Thoracic aorta (tissue), 2 donors: ENCODE measurements at regions not wholly inside any gene's neighbourhood (a gene's known extent, or its start where the extent isn't known, plus 50 kb on each side); places are given as distances from the start of the nearest gene placed in this dataset.

ENCODE experiments used
- ATAC-seq: fragments of 150-250 bp; one replicate; pipeline ENCODE4 v1.8.0; 2017; ENCODE audit warnings: low read depth; ENCODE audit not compliant: insufficient number of reproducible peaks, low FRiP score
- DNase-seq: peaks from one replicate; pipeline ENCODE4 v3.0.0-alpha.2; 2020; ENCODE audit warnings: low spot score
- H3K27ac ChIP-seq, 2 donors: fragments of 200-600 bp; sonication (generic); 1 replicate in 1 of 2; 2 replicates in 1 of 2; pipeline ENCODE4 v1.5.1; 2016; ENCODE audit warnings: mild to moderate bottlenecking in 2 of 2, moderate library complexity in 2 of 2
- H3K27me3 ChIP-seq: fragments of 200-600 bp; sonication (generic); replicated peaks from 2 replicates; pipeline ENCODE4 v1.6.0; 2016; ENCODE audit warnings: mild to moderate bottlenecking; ENCODE audit not compliant: insufficient read depth
- H3K36me3 ChIP-seq: fragments of 200-600 bp; sonication (generic); one replicate; pipeline ENCODE4 v1.5.1; 2016
- H3K4me1 ChIP-seq, 2 donors: fragments of 200-600 bp; sonication (generic); 1 replicate in 1 of 2; 2 replicates in 1 of 2; pipeline versions ENCODE4 v1.5.1 to v1.6.0; 2016; ENCODE audit warnings: low read depth in 2 of 2, mild to moderate bottlenecking in 1 of 2; ENCODE audit not compliant: control insufficient read depth in 1 of 2
- H3K4me3 ChIP-seq: fragments of 200-600 bp; sonication (generic); 2 replicates; pipeline ENCODE4 v1.5.1; 2016; ENCODE audit warnings: mild to moderate bottlenecking
- H3K9me3 ChIP-seq: fragments of 200-600 bp; sonication (generic); 2 replicates; pipeline ENCODE4 v1.5.1; 2016
- CTCF ChIP-seq: fragments of 200-600 bp; sonication (generic); IDR thresholded peaks from one replicate; pipeline ENCODE4 v1.5.1; 2019; ENCODE audit warnings: antibody characterized with exemption

- no peak for DNase-seq
- Histone ChIP-seq H3K36me3 (no peaks in the 10 kb centered on the region), H3K4me1 (no peaks in the 10 kb centered on the region), H3K4me3 (no peak overlapping the region), H3K9me3 (no peaks in the 10 kb centered on the region), H3K27ac (no peak overlapping the region), H3K27me3 (no peaks in the 10 kb centered on the region)
- no peak for TF ChIP-seq CTCF
- ATAC-seq: no peak
Observed at GRCh38 chr9:30012622-30013021, 2371.8 kb upstream of the ACO1 start.

DNA sequence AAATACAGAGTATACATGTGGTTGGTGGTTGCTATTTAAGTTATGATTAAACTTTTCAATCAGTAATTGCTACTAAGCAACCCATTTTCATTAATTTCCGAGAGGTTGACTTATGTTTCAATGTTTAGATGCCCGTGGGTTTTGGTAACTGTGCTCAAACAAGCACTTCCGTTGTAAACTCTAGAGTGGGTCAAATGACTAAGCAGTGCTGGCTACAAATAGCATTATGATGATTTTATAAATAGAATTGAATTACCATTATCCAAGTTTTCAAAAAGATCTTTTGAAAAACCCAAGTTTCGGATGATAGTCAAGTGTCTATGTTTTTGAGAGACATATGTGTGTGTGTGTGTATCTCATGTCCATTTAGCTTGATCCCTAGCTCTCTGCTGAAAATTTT lies 2369.4 kb upstream of the ACO1 start:
- no peak for ATAC-seq
- no peak for DNase-seq
- no peaks in the 10 kb centered on the region for H3K36me3 ChIP-seq
- no peaks in the 10 kb centered on the region for H3K4me1 ChIP-seq
- H3K27ac ChIP-seq: no peak overlapping the region
- H3K9me3 ChIP-seq: no peaks in the 10 kb centered on the region
- H3K4me3 ChIP-seq: no peak overlapping the region
- TF ChIP-seq CTCF: no peak
- no peaks in the 10 kb centered on the region for H3K27me3 ChIP-seq

GRCh38 chr9:30020161-30020560 lies 2364.3 kb upstream of the ACO1 start:
- DNase-seq: no peak

DNA sequence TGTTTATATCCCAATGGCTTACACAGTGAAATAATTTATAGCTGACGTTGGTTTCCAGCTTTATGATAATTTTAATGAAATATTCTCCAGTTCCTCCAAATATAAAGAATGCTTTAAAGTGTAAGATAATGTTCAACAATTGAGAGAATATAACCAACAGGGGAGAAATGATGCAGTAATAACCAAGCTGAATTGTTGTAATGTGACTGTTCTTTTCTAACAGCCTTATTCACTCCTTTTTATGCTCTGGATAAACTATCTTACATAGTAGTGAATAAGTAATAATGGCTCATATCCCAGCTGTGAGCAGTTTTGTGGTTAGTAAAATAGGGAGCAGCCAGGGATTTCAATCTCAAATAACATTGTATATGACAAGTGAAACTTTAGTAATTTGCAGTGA lies 2348.7 kb upstream of the ACO1 start:
- no peak for TF ChIP-seq CTCF
- Histone ChIP-seq H3K9me3 (no peaks in the 10 kb centered on the region), H3K27me3 (no peaks in the 10 kb centered on the region), H3K27ac (no peak overlapping the region), H3K4me1 (no peaks in the 10 kb centered on the region), H3K36me3 (no peaks in the 10 kb centered on the region), H3K4me3 (no peak overlapping the region)
- ATAC-seq: no peak
- no peak for DNase-seq

More at GRCh38 chr9:30020161-30020560, 2364.3 kb upstream of the ACO1 start:
- Histone ChIP-seq H3K36me3 (no peaks in the 10 kb centered on the region), H3K9me3 (no peaks in the 10 kb centered on the region), H3K4me3 (no peak overlapping the region), H3K27me3 (no peaks in the 10 kb centered on the region), H3K4me1 (no peaks in the 10 kb centered on the region), H3K27ac (no peak overlapping the region)
- TF ChIP-seq CTCF: no peak
- ATAC-seq: no peak

- Histone ChIP-seq H3K36me3 (no peaks in the 10 kb centered on the region), H3K9me3 (no peaks in the 10 kb centered on the region), H3K27ac (no peak overlapping the region), H3K4me3 (no peak overlapping the region), H3K27me3 (no peaks in the 10 kb centered on the region), H3K4me1 (no peaks in the 10 kb centered on the region)
- ATAC-seq (no peak), DNase-seq (no peak)
- no peak for TF ChIP-seq CTCF
Observed at GRCh38 chr9:30036558-30036957, 2347.9 kb upstream of the ACO1 start.
